Osteocyte (in vitro differentiated cells): ENCODE measurements at regions not wholly inside any gene's neighbourhood (a gene's known extent, or its start where the extent isn't known, plus 50 kb on each side); places are given as distances from the start of the nearest gene placed in this dataset.
"Not testable (repeated sequence)": the region's sequence is repeated elsewhere in the genome, so short reads cannot be mapped to it uniquely, and the experiment has no call there.

Experiments
- DNase-seq: peaks from one replicate; pipeline ENCODE4 v3.0.0; 2021; ENCODE audit warnings: mixed read lengths; ENCODE audit not compliant: unreplicated experiment; ENCODE audit errors: extremely low spot score
- H3K27ac Mint-ChIP-seq: one replicate; pipeline ENCODE4 v1.8.0; 2021; ENCODE audit warnings: mild to moderate bottlenecking, mixed read lengths; ENCODE audit not compliant: unreplicated experiment
- H3K27me3 Mint-ChIP-seq: one replicate; pipeline ENCODE4 v1.8.0; 2021; ENCODE audit warnings: mixed read lengths; ENCODE audit not compliant: unreplicated experiment
- H3K36me3 Mint-ChIP-seq: one replicate; pipeline ENCODE4 v1.8.0; 2021; ENCODE audit warnings: mixed read lengths; ENCODE audit not compliant: unreplicated experiment
- H3K4me1 Mint-ChIP-seq: one replicate; pipeline ENCODE4 v1.8.0; 2021; ENCODE audit warnings: mixed read lengths; ENCODE audit not compliant: unreplicated experiment
- H3K4me3 Mint-ChIP-seq: one replicate; pipeline ENCODE4 v1.8.0; 2021; ENCODE audit warnings: mild to moderate bottlenecking, moderate library complexity, mixed read lengths; ENCODE audit not compliant: unreplicated experiment
- H3K9me3 Mint-ChIP-seq: one replicate; pipeline ENCODE4 v1.8.0; 2021; ENCODE audit warnings: mixed read lengths; ENCODE audit not compliant: unreplicated experiment
- TF ChIP-seq, protein P1 (sequence below): fragments of 200-600 bp; sonication (generic); IDR thresholded peaks from 2 replicates; pipeline ENCODE4 v1.5.0; 2021; ENCODE audit warnings: antibody characterized with exemption, mild to moderate bottlenecking, moderate library complexity

GRCh38 chr13:56515441-56515840 lies 625.3 kb upstream of the PRR20A start:
- no peak for DNase-seq
- H3K4me1 Mint-ChIP-seq: no peaks in the 10 kb centered on the region
- H3K9me3 Mint-ChIP-seq: peaks cover 8% of the 10 kb centered on the region
- H3K27me3 Mint-ChIP-seq: no peaks in the 10 kb centered on the region
- no peak overlapping the region for H3K27ac Mint-ChIP-seq
- no peaks in the 10 kb centered on the region for H3K36me3 Mint-ChIP-seq
- TF ChIP-seq, protein P1, sequence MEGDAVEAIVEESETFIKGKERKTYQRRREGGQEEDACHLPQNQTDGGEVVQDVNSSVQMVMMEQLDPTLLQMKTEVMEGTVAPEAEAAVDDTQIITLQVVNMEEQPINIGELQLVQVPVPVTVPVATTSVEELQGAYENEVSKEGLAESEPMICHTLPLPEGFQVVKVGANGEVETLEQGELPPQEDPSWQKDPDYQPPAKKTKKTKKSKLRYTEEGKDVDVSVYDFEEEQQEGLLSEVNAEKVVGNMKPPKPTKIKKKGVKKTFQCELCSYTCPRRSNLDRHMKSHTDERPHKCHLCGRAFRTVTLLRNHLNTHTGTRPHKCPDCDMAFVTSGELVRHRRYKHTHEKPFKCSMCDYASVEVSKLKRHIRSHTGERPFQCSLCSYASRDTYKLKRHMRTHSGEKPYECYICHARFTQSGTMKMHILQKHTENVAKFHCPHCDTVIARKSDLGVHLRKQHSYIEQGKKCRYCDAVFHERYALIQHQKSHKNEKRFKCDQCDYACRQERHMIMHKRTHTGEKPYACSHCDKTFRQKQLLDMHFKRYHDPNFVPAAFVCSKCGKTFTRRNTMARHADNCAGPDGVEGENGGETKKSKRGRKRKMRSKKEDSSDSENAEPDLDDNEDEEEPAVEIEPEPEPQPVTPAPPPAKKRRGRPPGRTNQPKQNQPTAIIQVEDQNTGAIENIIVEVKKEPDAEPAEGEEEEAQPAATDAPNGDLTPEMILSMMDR: no peak
- H3K4me3 Mint-ChIP-seq: no peak overlapping the region

DNA sequence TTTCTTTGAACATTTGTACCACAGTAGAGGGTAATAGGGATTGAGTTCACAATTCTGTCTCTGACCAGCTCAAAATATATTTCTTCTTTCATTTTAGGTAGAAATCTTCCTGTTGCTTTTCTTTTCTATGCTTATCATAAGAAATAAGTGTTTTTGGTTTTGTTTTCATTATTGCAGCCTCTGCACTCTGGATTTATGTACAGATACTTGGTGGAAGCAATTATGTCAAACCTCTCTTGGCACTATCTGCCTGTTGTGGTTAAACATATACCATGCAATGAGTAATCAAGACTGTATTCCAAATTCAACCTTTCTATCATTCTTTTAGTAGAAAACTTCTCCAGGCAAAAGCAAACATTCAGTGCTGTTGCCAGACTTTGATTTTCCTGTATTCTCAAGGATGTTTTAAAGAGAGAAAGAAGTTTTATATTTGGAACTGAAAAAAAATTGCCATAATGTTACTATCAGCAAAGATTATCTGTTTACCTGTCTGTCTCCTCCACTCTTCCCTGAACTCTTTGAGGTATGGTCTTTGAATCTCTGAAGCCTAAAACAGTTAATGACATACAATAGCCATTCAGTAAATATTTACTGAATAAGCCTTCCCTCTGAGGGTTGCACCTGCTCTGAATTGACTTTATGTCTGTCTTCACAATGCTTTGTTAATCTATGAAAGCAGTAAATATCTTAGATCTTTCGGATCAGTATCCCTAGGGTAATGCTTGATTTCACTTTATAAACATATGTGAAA lies 612.5 kb upstream of the PRR20A start:
- H3K4me3 Mint-ChIP-seq: no peak overlapping the region
- no peaks in the 10 kb centered on the region for H3K27me3 Mint-ChIP-seq
- H3K27ac Mint-ChIP-seq: no peak overlapping the region

GRCh38 chr13:56530096-56530495 lies 610.6 kb upstream of the PRR20A start:
- no peak for DNase-seq
- H3K36me3 Mint-ChIP-seq: no peaks in the 10 kb centered on the region
- no peaks in the 10 kb centered on the region for H3K27me3 Mint-ChIP-seq
- TF ChIP-seq, protein P1: no peak
- no peaks in the 10 kb centered on the region for H3K4me1 Mint-ChIP-seq
- H3K4me3 Mint-ChIP-seq: no peak overlapping the region
- H3K27ac Mint-ChIP-seq: no peak overlapping the region
- no peaks in the 10 kb centered on the region for H3K9me3 Mint-ChIP-seq

More for the DNA sequence above, 612.5 kb upstream of the PRR20A start:
- peaks cover 8% of the 10 kb centered on the region for H3K9me3 Mint-ChIP-seq
- no peaks in the 10 kb centered on the region for H3K36me3 Mint-ChIP-seq
- no peak for DNase-seq
- H3K4me1 Mint-ChIP-seq: no peaks in the 10 kb centered on the region
- TF ChIP-seq, protein P1: no peak

GRCh38 chr13:56547921-56548320 lies 592.8 kb upstream of the PRR20A start:
- H3K27me3 Mint-ChIP-seq, H3K4me3 Mint-ChIP-seq, H3K36me3 Mint-ChIP-seq, H3K9me3 Mint-ChIP-seq, H3K27ac Mint-ChIP-seq, H3K4me1 Mint-ChIP-seq, DNase-seq: not testable (repeated sequence)

- Mint-ChIP-seq H3K27ac (no peak overlapping the region), H3K36me3 (no peaks in the 10 kb centered on the region), H3K4me3 (no peak overlapping the region), H3K27me3 (no peaks in the 10 kb centered on the region), H3K9me3 (peaks cover 23% of the 10 kb centered on the region), H3K4me1 (no peaks in the 10 kb centered on the region)
- no peak for DNase-seq
- TF ChIP-seq, protein P1: no peak
Observed at GRCh38 chr13:56558698-56559320, 581.9 kb upstream of the PRR20A start.
